ENCODE measurements at regions not wholly inside any gene's neighbourhood (a gene's known extent, or its start where the extent isn't known, plus 50 kb on each side); places are given as distances from the start of the nearest gene placed in this dataset.
A peak's percentile ranks its signal among the peaks of the same experiment; 100 is the strongest.

DNA sequence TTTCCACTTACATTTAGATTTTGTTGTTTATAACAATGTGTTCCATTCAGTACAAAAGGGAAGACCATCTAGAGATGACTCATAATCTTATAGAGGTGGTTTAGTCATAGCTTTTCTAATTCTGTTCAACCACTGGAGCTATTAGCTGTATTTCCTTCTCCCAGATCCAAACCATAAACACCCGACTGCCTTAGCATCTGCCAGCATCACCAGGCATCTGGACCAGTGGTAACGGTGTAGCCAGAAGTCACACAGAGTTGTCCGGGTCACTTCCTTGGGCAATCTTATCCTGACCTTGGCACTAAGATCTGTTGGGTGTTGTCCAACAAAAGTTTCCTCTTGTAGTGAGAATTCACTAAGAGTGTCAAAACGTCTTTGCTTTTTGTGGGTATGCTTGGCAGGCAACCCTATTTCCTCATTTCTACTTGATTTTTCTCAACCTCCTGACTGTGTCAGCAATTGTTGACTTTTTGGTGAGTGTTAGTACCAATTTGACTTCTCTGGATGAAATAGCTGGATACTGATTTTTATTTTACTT, 372.1 kb upstream of the B3GALT2 start:
- peak overlapping the region in 5 of 10 donors; percentile 33 to 73 (median 50) for H3K27ac Mint-ChIP-seq
- POLR2A ChIA-PET, result no interaction called here
- no peaks in the 10 kb centered on the region for H3K27me3 Mint-ChIP-seq
- H3K36me3 Mint-ChIP-seq, result peaks cover 0 to 2% (median 0%) of the 10 kb centered on the region in 3 donors
- no peak for DNase-seq
- peaks cover 9 to 11% (median 10%) of the 10 kb centered on the region in 4 donors for H3K4me1 Mint-ChIP-seq
- peaks cover 0 to 12% (median 0%) of the 10 kb centered on the region in 9 donors for H3K9me3 Mint-ChIP-seq
- peak overlapping the region in 1 of 10 donors; percentile 9 for H3K4me3 Mint-ChIP-seq
- ATAC-seq, result no peak

GRCh38 chr1:193555662-193556441, 369.4 kb upstream of the B3GALT2 start:
- H3K4me3 Mint-ChIP-seq, result no peak overlapping the region
- peaks cover 0 to 2% (median 0%) of the 10 kb centered on the region in 3 donors for H3K36me3 Mint-ChIP-seq
- no peaks in the 10 kb centered on the region for H3K27me3 Mint-ChIP-seq
- H3K4me1 Mint-ChIP-seq, result peaks cover 9 to 12% (median 10%) of the 10 kb centered on the region in 4 donors
- POLR2A ChIA-PET, result no interaction called here
- no peak for DNase-seq
- peaks cover 0 to 12% (median 0%) of the 10 kb centered on the region in 9 donors for H3K9me3 Mint-ChIP-seq
- ATAC-seq, result no peak
- H3K27ac Mint-ChIP-seq, result no peak overlapping the region

DNA sequence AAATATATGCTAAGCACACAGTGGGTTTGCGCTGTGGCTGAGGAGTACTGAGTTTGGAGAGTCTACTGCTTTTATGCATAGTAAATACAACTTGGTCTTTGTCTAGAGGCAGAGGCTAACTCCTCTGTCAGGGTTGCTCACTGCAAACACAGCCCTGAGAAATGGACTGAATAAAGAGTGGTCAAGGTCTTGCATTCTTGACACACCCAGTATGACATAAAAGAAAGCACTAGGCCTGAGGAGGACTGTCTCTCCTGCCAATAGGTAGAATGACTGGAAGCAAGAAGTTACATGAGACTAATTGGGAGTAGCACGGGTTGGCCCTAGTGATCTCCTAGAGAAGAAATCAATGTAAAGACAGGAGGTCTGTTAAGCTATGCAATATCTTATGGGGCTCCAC, 367.2 kb upstream of the B3GALT2 start:
- DNase-seq (no peak), ATAC-seq (no peak)
- H3K4me1 Mint-ChIP-seq, result peaks cover 4 to 8% (median 5%) of the 10 kb centered on the region in 4 donors
- peaks cover 0 to 12% (median 0%) of the 10 kb centered on the region in 9 donors for H3K9me3 Mint-ChIP-seq
- H3K27ac Mint-ChIP-seq, result no peak overlapping the region
- H3K36me3 Mint-ChIP-seq, result peaks cover 0 to 2% (median 0%) of the 10 kb centered on the region in 3 donors
- H3K4me3 Mint-ChIP-seq, result no peak overlapping the region
- POLR2A ChIA-PET, result no interaction called here
- no peaks in the 10 kb centered on the region for H3K27me3 Mint-ChIP-seq

- H3K27ac Mint-ChIP-seq, result no peak overlapping the region
- POLR2A ChIA-PET, result no interaction called here
- no peak overlapping the region for H3K4me3 Mint-ChIP-seq
- peaks cover 0 to 2% (median 0%) of the 10 kb centered on the region in 3 donors for H3K36me3 Mint-ChIP-seq
- H3K27me3 Mint-ChIP-seq, result no peaks in the 10 kb centered on the region
- DNase-seq (no peak), ATAC-seq (no peak)
- peaks cover 0 to 7% (median 4%) of the 10 kb centered on the region in 4 donors for H3K4me1 Mint-ChIP-seq
- peaks cover 0 to 12% (median 0%) of the 10 kb centered on the region in 9 donors for H3K9me3 Mint-ChIP-seq
These were observed 365.9 kb upstream of the B3GALT2 start for GRCh38 chr1:193552274-193552673.

GRCh38 chr1:193549081-193549480, 362.7 kb upstream of the B3GALT2 start:
- ATAC-seq (no peak), DNase-seq (no peak)
- Mint-ChIP-seq H3K27me3 (no peaks in the 10 kb centered on the region), H3K27ac (peak overlapping the region in 1 of 10 donors; percentile 34), H3K9me3 (peaks cover 0 to 1% (median 0%) of the 10 kb centered on the region in 9 donors), H3K36me3 (peaks cover 0 to 4% (median 0%) of the 10 kb centered on the region in 3 donors), H3K4me1 (peaks cover 0 to 6% (median 5%) of the 10 kb centered on the region in 4 donors), H3K4me3 (no peak overlapping the region)
- POLR2A ChIA-PET, result interaction anchor here (1.5 kb wide), 1 partner anchor 9 kb away, joined by 4 read pairs; no protein-coding TSS in a partner anchor

GRCh38 chr1:193545171-193545570, 358.8 kb upstream of the B3GALT2 start:
- ATAC-seq (no peak), DNase-seq (no peak)
- H3K9me3 Mint-ChIP-seq, result peaks cover 0 to 1% (median 0%) of the 10 kb centered on the region in 9 donors
- H3K36me3 Mint-ChIP-seq, result peaks cover 0 to 8% (median 0%) of the 10 kb centered on the region in 3 donors
- no peak overlapping the region for H3K4me3 Mint-ChIP-seq
- H3K27me3 Mint-ChIP-seq, result no peaks in the 10 kb centered on the region
- H3K27ac Mint-ChIP-seq, result no peak overlapping the region
- POLR2A ChIA-PET, result no interaction called here
- peaks cover 11 to 18% (median 16%) of the 10 kb centered on the region in 4 donors for H3K4me1 Mint-ChIP-seq

DNA sequence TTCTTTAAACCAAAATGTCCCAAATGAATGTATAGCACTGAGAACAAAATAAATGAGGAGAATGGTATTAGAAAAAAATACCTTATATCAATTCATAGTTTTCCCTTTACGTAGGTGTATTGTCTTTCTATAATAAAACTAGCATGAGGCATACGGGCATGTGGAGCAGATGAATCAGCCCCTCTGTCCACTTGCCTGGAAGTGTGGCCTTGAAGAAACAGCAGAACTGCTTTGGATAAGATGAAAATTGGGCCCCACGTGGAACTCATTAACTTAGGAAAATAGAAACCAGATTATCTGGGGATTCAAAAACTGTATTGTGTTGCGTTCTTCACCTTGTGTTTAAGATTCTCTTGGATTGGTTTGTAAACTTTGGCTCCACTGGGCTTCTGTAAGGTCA, 356.8 kb upstream of the B3GALT2 start:
- Mint-ChIP-seq H3K27me3 (no peaks in the 10 kb centered on the region), H3K4me1 (peaks cover 11 to 31% (median 23%) of the 10 kb centered on the region in 4 donors), H3K4me3 (no peak overlapping the region), H3K36me3 (peaks cover 0 to 8% (median 0%) of the 10 kb centered on the region in 3 donors), H3K27ac (peak overlapping the region in 1 of 10 donors; percentile 89), H3K9me3 (peaks cover 0 to 3% (median 0%) of the 10 kb centered on the region in 9 donors)
- POLR2A ChIA-PET, result no interaction called here
- no peak for DNase-seq
- ATAC-seq, result no peak

- POLR2A ChIA-PET, result no interaction called here
- H3K9me3 Mint-ChIP-seq, result peaks cover 0 to 3% (median 0%) of the 10 kb centered on the region in 9 donors
- no peak overlapping the region for H3K4me3 Mint-ChIP-seq
- peaks cover 11 to 33% (median 25%) of the 10 kb centered on the region in 4 donors for H3K4me1 Mint-ChIP-seq
- no peak for ATAC-seq
- peak overlapping the region in 4 of 10 donors; percentile 5 to 89 (median 34) for H3K27ac Mint-ChIP-seq
- DNase-seq, result no peak
- H3K27me3 Mint-ChIP-seq, result no peaks in the 10 kb centered on the region
- peaks cover 0 to 8% (median 0%) of the 10 kb centered on the region in 3 donors for H3K36me3 Mint-ChIP-seq
These were observed 356.3 kb upstream of the B3GALT2 start for GRCh38 chr1:193542690-193543089.

GRCh38 chr1:193540511-193540910, 354.1 kb upstream of the B3GALT2 start:
- DNase-seq (no peak), ATAC-seq (no peak)
- Mint-ChIP-seq H3K36me3 (peaks cover 0 to 8% (median 0%) of the 10 kb centered on the region in 3 donors), H3K4me1 (peaks cover 11 to 41% (median 24%) of the 10 kb centered on the region in 4 donors), H3K4me3 (peak overlapping the region; percentile 16 to 78 (median 54)), H3K27ac (peak overlapping the region in 7 of 10 donors; percentile 12 to 89 (median 73)), H3K9me3 (peaks cover 0 to 3% (median 0%) of the 10 kb centered on the region in 9 donors), H3K27me3 (no peaks in the 10 kb centered on the region)
- POLR2A ChIA-PET, result interaction anchor here (1.0 to 1.2 kb wide), 2 partner anchors 9 to 47 kb away, joined by 3 to 4 read pairs; no protein-coding TSS in a partner anchor

DNA sequence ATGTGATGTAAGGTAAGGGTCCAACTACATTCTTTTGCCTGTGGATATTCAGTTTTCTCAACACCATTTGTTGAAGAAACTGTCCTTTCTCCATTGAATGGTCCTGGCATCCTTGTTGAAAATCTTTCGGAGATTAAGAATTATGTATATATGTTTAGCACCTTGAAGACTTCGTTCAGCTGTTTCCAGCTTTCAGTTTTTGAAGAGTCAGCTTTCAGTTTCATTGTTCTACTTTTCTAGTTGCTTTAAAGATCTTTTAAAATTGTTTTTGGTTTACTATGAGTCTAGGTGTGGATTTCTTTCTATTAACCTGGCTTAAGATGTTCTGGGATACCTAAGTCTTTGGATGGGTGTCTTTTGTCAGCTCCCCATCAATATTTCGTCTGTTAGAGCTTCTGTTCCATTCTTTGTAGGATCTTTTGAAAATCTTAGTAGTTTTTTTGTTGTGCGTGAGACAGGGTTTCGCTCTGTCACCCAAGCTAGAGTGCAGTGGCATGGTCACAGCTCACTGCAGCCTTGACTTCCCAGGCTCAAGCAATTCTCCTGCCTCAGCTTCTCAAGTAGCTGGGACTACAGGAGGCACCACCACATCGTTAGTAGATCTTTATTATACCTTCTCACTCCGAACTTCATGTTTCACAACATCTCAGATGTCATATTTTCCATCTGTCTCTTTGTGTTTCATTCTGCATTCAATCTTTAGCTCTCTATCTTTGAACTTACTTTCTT, 353.5 kb upstream of the B3GALT2 start:
- DNase-seq (peak in 2 of 10 donors; percentile 8 to 11), ATAC-seq (no peak)
- Mint-ChIP-seq H3K27ac (peak overlapping the region in 9 of 10 donors; percentile 12 to 89 (median 73)), H3K4me3 (peak overlapping the region; percentile 16 to 78 (median 56)), H3K27me3 (no peaks in the 10 kb centered on the region), H3K9me3 (peaks cover 0 to 3% (median 0%) of the 10 kb centered on the region in 9 donors), H3K36me3 (peaks cover 0 to 6% (median 0%) of the 10 kb centered on the region in 3 donors), H3K4me1 (peaks cover 11 to 41% (median 24%) of the 10 kb centered on the region in 4 donors)
- POLR2A ChIA-PET, result interaction anchor here (1.0 to 1.2 kb wide), 2 partner anchors 10 to 47 kb away, joined by 3 to 4 read pairs; no protein-coding TSS in a partner anchor

DNA sequence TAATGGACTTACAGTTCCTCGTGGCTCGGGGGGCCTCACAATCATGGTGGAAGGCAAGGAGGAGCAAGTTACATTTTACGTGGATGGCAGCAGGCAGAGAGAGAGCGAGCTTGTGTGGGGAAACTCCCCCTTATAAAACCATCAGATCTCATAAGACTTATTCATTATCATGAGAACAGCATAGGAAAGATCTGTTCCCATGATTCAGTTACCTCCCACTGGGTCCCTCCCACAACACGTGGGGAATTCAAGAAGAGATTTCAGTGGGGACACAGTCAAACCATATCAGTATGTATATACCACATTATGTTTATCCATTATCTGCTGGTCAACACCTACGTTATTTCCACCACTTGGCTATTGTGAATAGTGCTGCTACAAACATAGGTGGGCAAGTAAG, 352.3 kb upstream of the B3GALT2 start:
- H3K27me3 Mint-ChIP-seq, result no peaks in the 10 kb centered on the region
- ATAC-seq (no peak), DNase-seq (no peak)
- H3K27ac Mint-ChIP-seq, result peak overlapping the region in 2 of 10 donors; percentile 21 to 63
- peaks cover 9 to 41% (median 24%) of the 10 kb centered on the region in 4 donors for H3K4me1 Mint-ChIP-seq
- H3K36me3 Mint-ChIP-seq, result no peaks in the 10 kb centered on the region
- POLR2A ChIA-PET, result no interaction called here
- peaks cover 0 to 3% (median 0%) of the 10 kb centered on the region in 9 donors for H3K9me3 Mint-ChIP-seq
- H3K4me3 Mint-ChIP-seq, result peak overlapping the region in 1 of 10 donors; percentile 33

- Mint-ChIP-seq H3K4me1 (peaks cover 9 to 41% (median 24%) of the 10 kb centered on the region in 4 donors), H3K27ac (peak overlapping the region in 2 of 10 donors; percentile 51 to 63), H3K27me3 (no peaks in the 10 kb centered on the region), H3K36me3 (no peaks in the 10 kb centered on the region), H3K4me3 (peak overlapping the region in 3 of 10 donors; percentile 6 to 56 (median 51)), H3K9me3 (peaks cover 0 to 3% (median 0%) of the 10 kb centered on the region in 9 donors)
- POLR2A ChIA-PET, result no interaction called here
- no peak for ATAC-seq
- no peak for DNase-seq
These were observed 351.6 kb upstream of the B3GALT2 start for GRCh38 chr1:193538003-193538354.

Measured in naive thymus-derived CD8-positive, alpha-beta T cell (primary cell).